Renal cortex interstitium (tissue), 11 donors: ENCODE measurements at regions not wholly inside any gene's neighbourhood (a gene's known extent, or its start where the extent isn't known, plus 50 kb on each side); places are given as distances from the start of the nearest gene placed in this dataset.

Experiments used
- DNase-seq, 11 donors: peaks; one replicate each; pipeline ENCODE4 v3.0.0-alpha.2; 2013; ENCODE audit warnings: low read depth in 9 of 11, low spot score in 4 of 11; ENCODE audit errors: extremely low read depth in 1 of 11

GRCh38 chr16:49130397-49130796 is 151.2 kb downstream of the CBLN1 start:
- no peak for DNase-seq

- DNase-seq, result no peak
Observed at GRCh38 chr16:49129935-49130334, 151.7 kb downstream of the CBLN1 start.

GRCh38 chr16:49128740-49129139 is 152.9 kb downstream of the CBLN1 start:
- no peak for DNase-seq

- peak in 8 of 11 donors; percentile 1 to 24 (median 8) for DNase-seq
Observed at GRCh38 chr16:49127103-49127502, 154.5 kb downstream of the CBLN1 start.

- no peak for DNase-seq
Observed at GRCh38 chr16:49121636-49122035, 160.0 kb downstream of the CBLN1 start.

GRCh38 chr16:49120631-49121030 is 161.0 kb downstream of the CBLN1 start:
- no peak for DNase-seq

GRCh38 chr16:49116873-49117272 is 164.8 kb downstream of the CBLN1 start:
- no peak for DNase-seq

GRCh38 chr16:49115956-49116355 is 165.7 kb downstream of the CBLN1 start:
- DNase-seq, result no peak

GRCh38 chr16:49112754-49113153 is 168.9 kb downstream of the CBLN1 start:
- no peak for DNase-seq

- DNase-seq, result no peak
Observed at GRCh38 chr16:49111351-49111750, 170.3 kb downstream of the CBLN1 start.

GRCh38 chr16:49108611-49109010 is 173.0 kb downstream of the CBLN1 start:
- no peak for DNase-seq

GRCh38 chr16:49103298-49103697 is 178.3 kb downstream of the CBLN1 start:
- no peak for DNase-seq

GRCh38 chr16:49101997-49102396 is 179.6 kb downstream of the CBLN1 start:
- DNase-seq, result no peak

GRCh38 chr16:49100366-49100765 is 181.3 kb downstream of the CBLN1 start:
- no peak for DNase-seq

- no peak for DNase-seq
Observed at GRCh38 chr16:49097964-49098363, 183.7 kb downstream of the CBLN1 start.

- DNase-seq, result no peak
Observed at GRCh38 chr16:49096176-49096945, 185.3 kb downstream of the CBLN1 start.

- DNase-seq, result no peak
Observed at GRCh38 chr16:49095539-49095938, 186.1 kb downstream of the CBLN1 start.

- no peak for DNase-seq
Observed at GRCh38 chr16:49094471-49094870, 187.2 kb downstream of the CBLN1 start.

GRCh38 chr16:49093939-49094338 is 187.7 kb downstream of the CBLN1 start:
- no peak for DNase-seq

GRCh38 chr16:49092704-49093103 is 188.9 kb downstream of the CBLN1 start:
- DNase-seq, result peak in 1 of 11 donors; percentile 2

GRCh38 chr16:49089533-49089932 is 192.1 kb downstream of the CBLN1 start:
- DNase-seq, result no peak
